HG03064 (cell line): ENCODE measurements at regions not wholly inside any gene's neighbourhood (a gene's known extent, or its start where the extent isn't known, plus 50 kb on each side); places are given as distances from the start of the nearest gene placed in this dataset.

Experiments
- ATAC-seq: cut with Tn5 transposase; IDR thresholded peaks from one replicate; pipeline ENCODE4 v1.9.1; 2021; ENCODE audit warnings: low read depth; ENCODE audit not compliant: unreplicated experiment

DNA sequence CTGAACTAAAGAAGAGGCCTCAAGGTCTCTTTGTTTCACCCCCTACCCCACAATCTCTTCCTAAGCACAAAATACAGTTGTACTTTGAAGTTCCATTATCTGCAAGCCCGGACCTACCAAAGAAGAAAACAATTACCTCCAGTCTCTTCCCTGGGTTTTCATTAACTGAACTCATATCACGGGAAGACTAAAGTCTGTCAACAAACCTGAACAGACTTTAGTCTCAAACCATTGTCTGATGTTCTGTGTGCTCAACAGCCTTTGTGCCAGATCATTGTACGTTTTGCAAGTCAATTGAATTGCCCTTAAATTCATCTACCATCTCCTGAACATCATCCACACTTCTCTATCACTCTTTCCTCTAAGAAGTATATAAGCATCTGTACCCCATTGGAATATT, 1021.9 kb upstream of the CDH2 start:
- no peak for ATAC-seq

DNA sequence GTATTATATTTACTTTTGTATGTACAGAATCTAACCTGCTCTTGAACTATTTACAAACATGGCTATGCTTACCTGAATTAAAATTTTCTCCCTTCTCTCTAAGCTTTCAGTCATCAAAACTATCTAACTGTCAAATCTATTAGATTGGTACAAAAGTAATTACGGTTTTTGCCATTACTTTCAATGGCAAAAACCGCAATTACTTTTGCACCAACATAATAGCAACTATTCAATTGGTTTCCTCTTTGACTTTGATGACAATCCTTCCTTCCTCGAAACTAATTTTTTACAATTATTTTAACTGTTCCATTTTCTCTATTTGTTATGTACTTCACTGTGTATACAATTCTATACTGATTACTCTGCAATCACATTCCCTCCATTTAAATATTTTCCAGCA, 1019.4 kb upstream of the CDH2 start:
- ATAC-seq: no peak

DNA sequence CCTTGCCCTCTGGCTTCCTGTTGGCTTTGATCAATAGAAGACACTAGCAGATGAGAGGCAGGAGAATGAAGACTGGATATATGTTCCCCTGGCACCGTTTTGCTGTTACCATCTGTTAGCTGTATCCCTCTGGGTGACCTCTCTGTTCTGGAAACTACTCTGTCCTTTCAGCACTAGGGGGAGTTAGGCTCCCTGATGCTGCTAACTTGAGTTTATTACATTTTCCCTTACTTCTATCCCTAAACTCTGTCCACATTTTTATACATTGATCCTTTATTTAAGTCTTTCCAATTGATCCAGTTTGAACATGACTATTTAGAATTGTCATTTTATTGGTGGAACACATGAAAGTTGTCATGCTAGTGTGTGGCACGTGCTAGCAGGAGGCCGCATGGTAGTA, 1014.3 kb upstream of the CDH2 start:
- ATAC-seq: no peak

DNA sequence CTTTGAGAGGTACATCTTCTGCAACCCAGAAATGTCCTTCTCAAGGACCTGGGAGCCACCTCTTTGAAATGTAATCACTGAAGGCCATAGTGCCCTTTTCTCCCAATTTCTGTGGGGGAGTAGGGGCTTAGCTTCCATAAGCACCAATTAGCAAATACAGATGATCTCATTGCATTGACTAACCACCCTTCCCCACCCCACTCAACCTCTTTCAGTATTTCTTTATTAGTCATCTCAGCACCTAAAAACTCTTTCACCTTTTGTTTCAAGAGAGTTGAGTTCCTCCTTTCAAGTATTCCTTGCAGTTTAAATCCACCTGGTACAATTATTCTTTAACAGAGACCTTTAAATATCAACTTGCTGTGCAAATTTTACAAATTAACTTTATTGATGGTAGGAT, 1011.8 kb upstream of the CDH2 start:
- no peak for ATAC-seq

DNA sequence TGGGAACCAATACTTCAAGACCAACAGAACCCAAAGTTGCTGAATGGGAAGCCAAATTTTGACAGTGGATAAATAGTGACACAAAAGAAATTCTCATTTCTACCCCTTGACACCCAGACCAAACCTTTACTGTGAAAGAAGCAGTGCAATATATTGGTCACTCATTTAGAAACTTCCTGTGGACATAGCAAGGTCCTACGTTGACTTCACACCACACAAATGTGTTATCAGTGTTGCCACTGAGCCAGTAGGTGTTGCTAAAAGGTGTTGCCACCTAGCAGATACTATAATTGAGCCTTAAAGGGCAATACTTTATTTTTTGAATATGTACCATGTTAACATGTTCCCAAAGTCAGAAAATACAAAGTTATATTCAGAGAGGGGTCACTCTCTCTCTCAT, 1008.9 kb upstream of the CDH2 start:
- no peak for ATAC-seq

DNA sequence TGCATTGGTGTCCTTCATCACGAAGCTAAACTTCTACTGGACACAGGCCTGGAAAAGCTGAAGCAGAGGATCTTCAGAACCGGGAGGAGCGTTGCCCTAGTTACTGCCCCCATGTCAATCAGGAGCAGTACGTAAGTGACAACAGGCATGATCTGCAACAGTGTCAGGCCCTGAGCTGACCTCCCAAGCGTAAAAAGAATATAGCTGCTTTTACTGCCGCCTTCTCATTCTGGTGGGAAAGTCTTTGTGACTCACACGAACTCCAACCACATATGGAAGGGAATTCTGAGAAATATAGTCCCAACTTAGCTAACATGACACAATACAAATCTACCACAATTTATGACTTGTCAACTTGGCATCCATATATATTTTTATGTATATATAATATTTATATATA, 1007.7 kb upstream of the CDH2 start:
- no peak for ATAC-seq

DNA sequence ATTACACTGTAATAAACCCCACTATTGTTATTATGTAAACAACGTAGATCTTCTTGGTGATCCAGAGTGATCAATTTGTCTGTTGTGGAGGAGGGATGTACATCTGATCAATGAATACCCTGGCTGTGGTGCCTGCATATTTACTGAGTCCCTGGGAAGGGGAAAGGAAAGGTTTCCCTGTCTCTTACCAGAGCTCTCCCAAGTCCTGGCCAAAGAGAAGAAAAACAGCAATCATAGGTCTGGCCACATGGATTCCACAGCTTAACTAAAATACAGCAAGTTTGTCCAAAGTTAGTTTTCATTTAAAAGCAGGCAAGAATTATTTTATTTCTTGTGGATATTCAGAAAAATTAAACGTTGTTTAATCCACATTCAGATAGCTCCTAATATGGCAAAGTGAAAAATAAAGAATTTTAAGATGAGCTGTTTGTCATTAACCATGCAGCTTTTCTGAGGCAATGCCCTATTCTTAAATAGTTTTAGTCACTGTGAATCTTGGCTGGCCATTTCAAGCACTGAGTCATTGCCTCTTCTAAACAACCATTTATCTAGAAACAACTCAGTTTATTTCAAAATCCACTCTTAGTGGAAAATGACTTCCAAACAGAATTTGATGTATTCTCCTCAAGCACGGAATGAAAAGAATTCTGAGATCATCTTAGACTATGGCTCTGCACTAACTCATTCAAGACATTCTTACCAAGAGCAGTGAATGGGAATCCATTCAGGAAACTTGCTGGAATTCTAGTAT, 1004.4 kb upstream of the CDH2 start:
- no peak for ATAC-seq

DNA sequence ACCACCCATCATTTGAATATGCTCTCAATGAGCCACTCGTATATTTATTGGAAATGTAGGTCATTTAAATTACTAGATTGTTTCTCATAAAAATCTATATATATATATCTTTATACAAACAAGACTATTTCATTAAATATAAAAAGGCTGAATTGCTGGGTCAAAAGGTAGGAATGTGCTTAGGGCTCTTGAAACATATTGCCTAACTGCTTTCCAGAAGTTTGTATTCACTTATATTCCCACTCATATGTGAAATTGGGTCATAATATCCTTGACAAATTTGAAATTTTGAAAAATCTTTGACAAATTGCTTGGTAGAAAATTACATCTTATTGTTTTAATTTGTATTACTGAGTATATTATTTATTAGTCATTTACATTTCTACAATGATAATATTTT, 999.8 kb upstream of the CDH2 start:
- no peak for ATAC-seq

DNA sequence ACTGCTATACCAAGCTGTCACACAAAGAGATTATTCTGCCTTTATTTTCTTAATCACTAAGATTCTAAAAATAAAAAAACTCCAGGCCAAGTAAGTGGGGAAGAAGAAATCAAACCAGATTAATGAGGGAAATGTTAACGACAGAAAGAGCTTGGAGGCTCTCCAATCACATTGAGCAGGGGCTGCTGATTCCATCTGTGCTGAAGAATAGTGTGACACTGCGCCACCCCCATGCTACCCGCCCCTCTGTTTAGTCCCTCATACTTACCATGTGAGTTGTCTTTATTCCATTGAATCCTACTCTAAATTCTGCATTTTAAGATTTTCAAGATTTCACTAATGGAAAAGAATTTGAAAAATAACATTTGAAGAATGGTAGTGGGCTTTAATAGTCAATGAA, 998.0 kb upstream of the CDH2 start:
- no peak for ATAC-seq

DNA sequence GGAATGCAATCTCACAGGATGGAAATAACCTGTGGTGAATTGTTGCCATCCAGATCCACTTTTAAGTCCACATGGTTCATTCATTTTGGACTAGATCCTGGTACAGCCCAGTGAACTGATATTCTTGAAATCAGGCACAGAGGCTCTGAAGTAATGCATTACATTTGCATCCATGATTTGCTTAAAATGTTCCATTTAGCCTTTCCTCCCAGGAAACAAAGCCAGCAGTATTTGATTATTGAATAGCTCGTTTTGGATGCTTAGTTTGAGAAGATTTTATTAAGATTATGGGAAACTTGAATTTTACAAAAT, 995.8 kb upstream of the CDH2 start:
- no peak for ATAC-seq

DNA sequence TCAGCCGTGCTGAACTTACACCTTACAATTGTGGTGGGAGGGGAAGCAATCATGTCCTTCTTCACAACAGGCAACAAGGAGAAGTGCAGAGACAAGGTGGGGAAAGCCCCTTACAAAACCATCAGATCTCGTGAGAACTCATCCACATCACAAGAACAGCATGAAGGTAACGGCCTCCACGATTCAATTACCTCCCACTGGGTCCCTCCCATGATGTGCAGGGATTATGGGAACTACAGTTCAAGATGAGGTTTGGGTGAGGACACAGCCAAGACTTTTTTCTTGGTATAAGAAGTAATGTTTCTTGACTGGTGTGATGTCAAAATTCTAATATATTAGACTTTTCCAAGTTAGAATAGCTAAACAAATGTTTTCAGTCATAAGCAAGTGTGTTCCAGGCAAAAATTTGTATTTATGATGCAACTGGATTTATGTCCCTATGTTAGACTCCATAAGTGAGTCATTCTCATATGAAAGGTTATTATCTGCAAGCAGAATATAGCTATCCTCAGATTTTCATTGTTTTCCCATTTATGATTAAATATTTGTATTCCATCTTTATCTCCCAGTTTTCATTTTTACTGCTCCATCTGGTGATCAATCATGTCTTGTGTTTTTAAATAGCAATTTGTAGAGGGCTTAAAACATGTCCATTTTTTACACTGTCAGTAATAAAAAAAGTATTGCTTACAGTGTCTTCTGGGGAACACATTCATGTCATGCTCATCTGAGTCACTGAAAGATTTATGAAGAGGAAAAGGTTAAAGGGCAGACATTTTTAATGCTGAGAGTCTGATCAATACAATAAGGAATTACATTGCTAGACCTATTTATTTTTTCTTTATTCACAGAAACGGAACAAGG, 995.2 kb upstream of the CDH2 start:
- ATAC-seq: no peak

DNA sequence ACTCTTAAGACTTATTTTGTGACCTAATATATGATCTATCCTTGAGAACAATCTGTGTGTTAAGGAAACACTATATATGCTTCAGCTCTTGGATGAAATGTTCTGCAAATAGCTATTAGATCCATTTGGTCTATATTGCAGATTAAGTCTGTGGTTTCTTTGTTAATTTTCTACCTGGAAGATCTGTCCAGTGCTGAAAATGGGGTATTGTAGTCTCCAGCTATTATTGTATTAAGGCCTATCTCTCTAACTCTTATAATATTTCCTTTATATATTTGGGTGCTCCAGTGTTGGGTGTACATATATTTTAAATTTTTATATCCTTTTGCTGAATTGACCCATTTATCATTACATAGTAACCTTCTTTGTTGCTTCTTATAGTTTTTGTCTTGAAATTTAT, 992.7 kb upstream of the CDH2 start:
- ATAC-seq: no peak

DNA sequence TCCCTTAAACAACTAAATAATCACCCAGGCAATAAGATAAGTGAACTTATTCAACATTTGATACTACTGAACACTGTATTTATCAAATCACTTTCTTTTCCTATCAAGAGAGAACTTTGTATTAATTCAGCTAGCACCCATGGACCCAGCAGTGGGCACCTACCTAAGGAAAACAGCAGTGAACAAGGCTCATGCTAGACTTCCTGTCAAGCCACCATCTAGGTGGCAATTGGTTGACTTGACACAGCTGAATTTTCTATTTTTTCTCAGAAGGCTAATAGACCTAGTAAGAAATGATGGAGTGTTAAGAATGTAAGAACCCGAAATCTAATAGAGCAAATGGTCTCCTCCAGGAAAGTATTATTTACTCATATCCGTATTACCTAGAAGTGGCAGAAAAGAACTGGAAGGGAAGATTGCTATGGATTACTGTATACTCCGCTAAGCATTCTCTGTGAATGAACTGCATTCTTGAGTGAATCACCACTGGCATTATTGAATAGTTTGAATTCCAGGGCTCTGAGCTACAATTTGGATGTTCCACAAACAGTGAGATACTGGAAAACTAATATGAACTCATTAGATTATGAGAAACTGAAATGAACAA, 988.2 kb upstream of the CDH2 start:
- no peak for ATAC-seq

DNA sequence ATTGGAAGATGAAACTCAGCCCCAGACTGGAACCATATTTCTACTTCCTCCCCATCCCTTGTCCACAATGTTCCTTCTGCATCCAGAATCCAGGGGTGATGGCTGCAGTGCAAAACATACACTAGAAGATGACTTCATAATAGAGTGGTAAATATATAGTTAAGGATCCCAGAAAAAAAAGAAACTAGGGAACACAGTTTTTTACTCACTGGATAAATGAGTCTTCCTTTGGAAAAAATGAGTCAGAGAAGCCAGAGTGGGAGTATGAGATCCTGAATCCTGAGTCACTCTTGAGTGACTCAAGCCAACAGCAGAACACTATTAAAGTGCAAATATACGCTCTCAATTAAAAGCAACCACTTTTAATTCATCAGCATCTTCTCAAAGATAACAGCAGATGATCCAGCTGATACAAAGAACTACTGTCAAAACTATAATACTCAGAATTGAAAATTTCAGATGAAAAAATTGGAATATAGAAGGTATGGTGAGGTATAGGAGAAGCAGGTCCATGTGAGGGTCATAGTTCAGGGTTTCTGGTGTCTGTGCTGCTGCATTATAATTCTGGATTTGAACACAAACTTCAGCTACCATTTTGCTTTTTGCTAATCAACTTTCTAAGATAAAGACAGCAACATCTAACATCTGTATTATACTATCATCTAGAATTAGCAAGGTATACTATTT, 987.2 kb upstream of the CDH2 start:
- ATAC-seq: no peak

DNA sequence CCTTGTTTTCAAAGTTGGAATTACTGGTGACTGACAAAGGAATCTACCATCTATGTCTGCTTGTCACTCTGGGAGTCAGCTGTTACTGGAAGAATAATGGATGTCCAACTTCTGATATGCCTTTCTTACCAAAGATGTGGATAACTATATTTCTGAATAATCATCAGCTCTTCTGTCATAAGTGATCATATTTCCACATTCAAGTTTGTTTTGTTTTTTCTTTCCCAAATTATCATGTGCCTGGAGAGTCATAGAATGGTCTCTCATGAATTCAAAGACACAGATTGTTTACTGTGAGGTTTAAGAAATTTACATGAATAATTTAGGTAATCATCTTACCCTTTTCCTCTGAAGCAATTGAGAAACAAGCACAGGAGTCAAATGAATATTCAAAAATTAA, 986.7 kb upstream of the CDH2 start:
- no peak for ATAC-seq

DNA sequence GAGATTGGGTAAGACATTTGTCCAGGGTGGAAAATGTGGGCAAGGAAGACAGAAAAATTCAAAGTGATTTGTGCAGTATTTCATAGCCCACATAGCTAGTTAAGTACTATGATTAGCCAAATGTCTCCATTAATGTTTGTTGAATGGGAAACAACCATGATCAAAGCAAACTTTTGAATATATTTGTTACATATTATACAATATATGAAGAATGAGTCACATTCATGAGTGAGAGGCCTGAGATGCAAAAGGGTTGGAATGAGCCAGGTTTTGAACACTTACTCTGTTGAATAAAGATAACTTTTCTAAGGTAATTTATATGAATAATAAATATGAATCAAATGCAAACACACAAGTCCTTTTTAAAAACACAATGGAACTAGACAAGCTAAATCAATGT, 984.5 kb upstream of the CDH2 start:
- ATAC-seq: no peak

DNA sequence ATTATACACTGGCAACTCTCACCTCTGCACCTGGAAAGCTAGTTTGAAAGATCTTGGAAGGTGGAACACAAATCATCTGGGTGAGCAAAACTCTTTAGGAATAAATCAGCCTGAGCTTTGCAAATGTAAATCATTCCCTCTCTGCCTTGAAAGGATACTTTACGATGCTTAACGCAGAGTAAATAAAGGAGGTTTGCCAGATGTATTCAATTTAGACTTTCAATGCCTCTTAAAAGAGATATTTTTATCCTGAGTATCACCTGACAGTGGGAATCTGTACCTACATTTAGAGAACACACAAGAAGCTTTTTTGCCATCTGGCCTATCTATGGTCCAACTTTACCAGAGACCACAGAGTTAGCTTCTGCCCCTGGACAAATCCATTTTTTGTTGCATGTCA, 983.2 kb upstream of the CDH2 start:
- ATAC-seq: no peak

DNA sequence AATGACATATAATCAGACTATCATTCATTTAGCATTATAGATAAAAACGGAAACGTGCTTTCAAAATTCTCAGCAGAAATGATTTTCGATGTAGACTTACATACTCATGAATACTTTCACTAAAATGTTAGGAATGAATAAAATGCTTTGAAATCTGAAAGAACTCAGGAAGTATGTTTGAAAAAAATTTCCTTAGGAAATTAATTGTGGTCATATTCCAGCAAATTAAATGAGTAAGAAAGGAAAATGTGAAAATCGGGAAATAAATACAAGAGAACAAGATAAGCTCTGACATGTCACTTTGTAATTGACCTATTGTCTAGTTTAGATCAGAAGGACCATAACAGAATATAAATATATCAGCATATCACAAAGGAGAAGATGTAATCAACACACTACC, 981.0 kb upstream of the CDH2 start:
- ATAC-seq: no peak

DNA sequence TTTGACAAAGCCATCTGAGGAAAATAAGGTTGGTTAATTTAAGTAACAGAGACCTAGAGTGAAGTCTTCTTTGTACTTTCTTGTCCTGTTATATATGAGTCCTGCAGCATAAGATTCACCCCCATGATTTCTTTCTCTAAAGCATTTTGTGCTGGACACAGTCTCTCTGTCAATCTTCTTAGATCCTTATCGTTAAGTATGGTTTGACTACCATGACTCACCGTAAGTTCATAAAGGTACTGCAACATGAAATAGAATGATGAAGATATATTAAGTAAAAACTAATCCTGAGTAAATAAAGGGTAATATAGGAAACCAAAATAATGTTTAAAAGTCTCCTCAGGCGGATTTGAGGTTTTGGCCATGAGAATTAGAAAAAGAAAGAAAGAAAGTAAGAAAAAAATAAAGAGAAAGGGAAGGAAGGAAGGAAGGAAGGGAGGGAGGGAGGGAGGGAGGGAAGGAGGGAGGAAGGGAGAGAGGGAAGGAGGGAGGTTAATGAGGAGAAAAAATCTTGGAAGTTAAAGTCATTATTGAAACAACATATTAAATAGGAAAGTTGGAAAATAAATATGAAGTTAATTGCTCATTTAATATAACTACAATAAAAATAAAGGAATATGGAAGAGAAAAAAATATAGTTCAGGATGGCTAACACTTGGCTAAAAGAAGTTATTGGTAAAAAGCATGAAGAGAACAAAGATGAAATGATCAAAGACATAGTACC, 980.3 kb upstream of the CDH2 start:
- no peak for ATAC-seq

DNA sequence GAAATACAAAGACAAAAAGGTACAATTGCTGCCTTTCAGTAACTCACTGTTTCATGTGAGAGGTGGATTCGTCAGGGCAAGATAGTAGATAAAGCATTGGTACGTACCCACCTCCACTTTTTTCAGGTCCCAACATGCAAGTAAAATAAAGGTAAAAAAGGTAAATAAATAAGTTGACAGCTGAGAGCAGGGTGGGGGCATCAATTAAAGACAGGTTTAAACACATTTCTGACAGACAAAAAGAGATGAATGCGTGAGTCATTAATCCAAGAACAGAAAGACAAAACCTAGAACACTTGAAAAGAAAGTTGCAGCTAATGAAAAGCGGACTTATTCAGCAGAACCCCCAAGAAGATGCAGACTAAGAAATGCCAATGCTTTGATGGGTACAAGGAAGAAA, 979.6 kb upstream of the CDH2 start:
- ATAC-seq: no peak
